Erythroblast (primary cell): ENCODE measurements at regions not wholly inside any gene's neighbourhood (a gene's known extent, or its start where the extent isn't known, plus 50 kb on each side); places are given as distances from the start of the nearest gene placed in this dataset.

Experiments
- GATA1 ChIP-seq: IDR thresholded peaks from 2 replicates; pipeline ENCODE4 v1.6.1; 2011; ENCODE audit warnings: low read depth, mild to moderate bottlenecking, control low read depth, low read length, moderate library complexity
- POLR2A ChIP-seq: IDR thresholded peaks from 2 replicates; pipeline ENCODE4 v1.6.1; 2011; ENCODE audit warnings: mild to moderate bottlenecking, low read length

DNA sequence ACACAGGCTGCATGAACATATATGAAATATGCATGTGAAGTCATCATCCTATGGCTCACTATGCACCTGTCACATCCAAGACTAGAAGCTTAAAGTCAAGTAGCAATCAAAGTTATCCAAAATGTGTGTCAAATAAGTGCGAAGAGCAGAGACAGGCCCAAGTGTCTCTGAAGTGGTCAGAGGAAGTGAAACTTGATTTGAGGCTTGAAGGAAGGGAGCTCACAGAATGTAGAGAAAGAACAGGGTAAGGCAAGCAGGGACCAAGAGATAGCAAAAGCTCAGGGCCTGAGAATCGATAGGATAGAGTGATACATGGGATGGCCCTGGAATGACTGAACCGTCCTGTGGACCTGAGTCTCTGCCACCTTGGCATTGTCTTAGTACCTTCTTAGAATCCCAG, 274.3 kb upstream of the TRPC7 start:
- no peak for TF ChIP-seq POLR2A
- TF ChIP-seq GATA1 = no peak
